HepG2 (cell line): ENCODE measurements at regions not wholly inside any gene's neighbourhood (a gene's known extent, or its start where the extent isn't known, plus 50 kb on each side); places are given as distances from the start of the nearest gene placed in this dataset.

Experiments
- AHDC1 ChIP-seq: sonication (generic); formaldehyde crosslinking; IDR thresholded peaks from 2 replicates; pipeline ENCODE4 v1.5.1; 2020; ENCODE audit warnings: mild to moderate bottlenecking, missing genetic modification reagents, borderline replicate concordance
- KIAA2018 ChIP-seq: sonication (generic); formaldehyde crosslinking; IDR thresholded peaks from 2 replicates; pipeline ENCODE4 v1.5.0; 2020; ENCODE audit warnings: mild to moderate bottlenecking, missing genetic modification reagents, borderline replicate concordance
- LCORL ChIP-seq, 2 experiments: fragments of 450-650 bp in 1 of 2; sonication (generic) in 1 of 2; formaldehyde crosslinking in 1 of 2; IDR thresholded peaks; 2 replicates each; pipeline versions ENCODE4 v1.5.0 to v1.6.1; 2017 to 2020; ENCODE audit warnings: antibody characterized with exemption in 1 of 2, missing genetic modification reagents in 1 of 2
- RXRB ChIP-seq: IDR thresholded peaks from 2 replicates; pipeline ENCODE4 v1.6.1; 2016; ENCODE audit warnings: borderline replicate concordance, missing genetic modification reagents, missing compliant biosample characterization
- TP53 ChIP-seq: sonication (generic); formaldehyde crosslinking; conservative IDR thresholded peaks from 2 replicates; pipeline ENCODE4 v1.4.0; 2020; ENCODE audit warnings: missing genetic modification reagents
- ZNF713 ChIP-seq: sonication (generic); formaldehyde crosslinking; IDR thresholded peaks from 2 replicates; pipeline ENCODE4 v1.4.0; 2020; ENCODE audit warnings: mild to moderate bottlenecking, missing genetic modification reagents
- ZNF878 ChIP-seq: sonication (generic); formaldehyde crosslinking; IDR thresholded peaks from 2 replicates; pipeline ENCODE4 v1.8.1; 2023; ENCODE audit warnings: mild to moderate bottlenecking, missing genetic modification reagents, moderate library complexity
- TF ChIP-seq, protein P1 (sequence below): sonication (generic); formaldehyde crosslinking; IDR thresholded peaks from 2 replicates; pipeline ENCODE4 v1.4.0; 2020; ENCODE audit warnings: missing genetic modification reagents, borderline replicate concordance

DNA sequence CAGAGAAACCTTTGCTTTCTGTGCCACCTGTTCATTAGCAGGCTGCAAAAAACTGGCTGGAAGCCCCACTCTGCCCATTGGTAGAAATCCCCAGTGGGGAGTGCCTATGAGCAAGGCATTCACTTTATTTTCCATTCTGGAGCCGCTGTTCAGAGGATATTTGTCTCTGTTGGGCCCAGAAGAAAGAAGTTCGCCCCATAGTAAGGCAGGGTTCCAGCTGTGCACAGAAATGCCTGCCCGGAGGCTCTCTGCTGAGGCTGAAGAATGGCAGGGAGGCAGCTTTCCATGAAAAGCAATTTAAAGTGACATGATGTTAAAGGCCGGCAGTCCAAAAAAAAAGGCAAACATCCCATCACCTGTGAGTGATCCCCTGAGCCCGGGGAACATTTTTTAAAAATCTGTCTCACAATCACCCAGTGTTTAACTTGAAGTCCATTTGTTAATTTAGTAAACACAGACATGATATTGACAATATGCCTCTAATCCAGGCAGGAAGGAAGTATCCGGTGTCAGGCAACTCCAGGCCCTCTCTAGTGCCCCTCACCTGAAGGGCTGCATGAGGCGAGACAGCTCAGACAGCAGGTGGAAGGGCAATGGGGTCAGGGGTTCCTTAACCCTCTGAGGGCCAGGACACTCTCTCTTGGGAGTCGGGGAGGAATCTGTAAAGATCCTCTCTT is 265.1 kb upstream of the SIX2 start (continued):
- TF ChIP-seq RXRB (CRISPR knock-in tag) (peak; percentile 98), TP53 (no peak), ZNF713 (CRISPR knock-in tag) (no peak), ZNF878 (CRISPR knock-in tag) (peak; percentile 96), LCORL (IDR thresholded peaks at IDR 0.05) (peak; percentile 84), LCORL (CRISPR knock-in tag; IDR thresholded peaks at IDR 0.05) (peak; percentile 90), KIAA2018 (CRISPR knock-in tag) (no peak), AHDC1 (CRISPR knock-in tag) (peak; percentile 97)
- TF ChIP-seq, protein P1, sequence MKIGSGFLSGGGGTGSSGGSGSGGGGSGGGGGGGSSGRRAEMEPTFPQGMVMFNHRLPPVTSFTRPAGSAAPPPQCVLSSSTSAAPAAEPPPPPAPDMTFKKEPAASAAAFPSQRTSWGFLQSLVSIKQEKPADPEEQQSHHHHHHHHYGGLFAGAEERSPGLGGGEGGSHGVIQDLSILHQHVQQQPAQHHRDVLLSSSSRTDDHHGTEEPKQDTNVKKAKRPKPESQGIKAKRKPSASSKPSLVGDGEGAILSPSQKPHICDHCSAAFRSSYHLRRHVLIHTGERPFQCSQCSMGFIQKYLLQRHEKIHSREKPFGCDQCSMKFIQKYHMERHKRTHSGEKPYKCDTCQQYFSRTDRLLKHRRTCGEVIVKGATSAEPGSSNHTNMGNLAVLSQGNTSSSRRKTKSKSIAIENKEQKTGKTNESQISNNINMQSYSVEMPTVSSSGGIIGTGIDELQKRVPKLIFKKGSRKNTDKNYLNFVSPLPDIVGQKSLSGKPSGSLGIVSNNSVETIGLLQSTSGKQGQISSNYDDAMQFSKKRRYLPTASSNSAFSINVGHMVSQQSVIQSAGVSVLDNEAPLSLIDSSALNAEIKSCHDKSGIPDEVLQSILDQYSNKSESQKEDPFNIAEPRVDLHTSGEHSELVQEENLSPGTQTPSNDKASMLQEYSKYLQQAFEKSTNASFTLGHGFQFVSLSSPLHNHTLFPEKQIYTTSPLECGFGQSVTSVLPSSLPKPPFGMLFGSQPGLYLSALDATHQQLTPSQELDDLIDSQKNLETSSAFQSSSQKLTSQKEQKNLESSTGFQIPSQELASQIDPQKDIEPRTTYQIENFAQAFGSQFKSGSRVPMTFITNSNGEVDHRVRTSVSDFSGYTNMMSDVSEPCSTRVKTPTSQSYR (CRISPR knock-in tag), result peak; percentile 84; the same call in 1 of the 2 replicates
